SK-N-MC (cell line): ENCODE measurements at regions not wholly inside any gene's neighbourhood (a gene's known extent, or its start where the extent isn't known, plus 50 kb on each side); places are given as distances from the start of the nearest gene placed in this dataset.

Source experiments
- EZH2 ChIP-seq: fragments of 200-600 bp; sonication (generic); IDR thresholded peaks from one replicate; pipeline ENCODE4 v1.6.1; 2017; ENCODE audit warnings: antibody characterized with exemption
- POLR2AphosphoS5 ChIP-seq: IDR thresholded peaks from 2 replicates; pipeline ENCODE4 v1.6.1; 2012; ENCODE audit warnings: mild to moderate bottlenecking, low read depth, low read length, borderline replicate concordance

- no peak for TF ChIP-seq EZH2
- TF ChIP-seq POLR2AphosphoS5 = no peak
These were observed 93.2 kb upstream of the JARID2 start for GRCh38 chr6:15152700-15153099.
